ENCODE measurements at regions not wholly inside any gene's neighbourhood (a gene's known extent, or its start where the extent isn't known, plus 50 kb on each side); places are given as distances from the start of the nearest gene placed in this dataset.

- TF ChIP-seq ZNF622 (IDR thresholded peaks at IDR 0.05): no peak
- no peak for TF ChIP-seq HCFC1 (IDR thresholded peaks at IDR 0.05; ENCODE audit: low read length)
- TF ChIP-seq NR2C2 (IDR thresholded peaks at IDR 0.05; ENCODE audit: borderline replicate concordance, control insufficient read depth, insufficient read length, low read depth): no peak
- no peak for TF ChIP-seq PML (IDR thresholded peaks at IDR 0.05; ENCODE audit: low read length)
- TF ChIP-seq CHD2 (IDR thresholded peaks at IDR 0.05; ENCODE audit: borderline replicate concordance, low read depth, low read length): no peak
- no peak for TF ChIP-seq SRF (IDR thresholded peaks at IDR 0.05; ENCODE audit: low read depth in 2 of 2, low read length in 2 of 2)
- TF ChIP-seq EED (IDR thresholded peaks at IDR 0.05; ENCODE audit: low read depth): no peak
- no peak for TF ChIP-seq ZBTB11 (CRISPR knock-in tag; IDR thresholded peaks at IDR 0.05)
- TF ChIP-seq HDGF (IDR thresholded peaks at IDR 0.05): no peak
These were observed 102.3 kb upstream of the NEUROD1 start (continued) for GRCh38 chr2:181782660-181783059.

DNA sequence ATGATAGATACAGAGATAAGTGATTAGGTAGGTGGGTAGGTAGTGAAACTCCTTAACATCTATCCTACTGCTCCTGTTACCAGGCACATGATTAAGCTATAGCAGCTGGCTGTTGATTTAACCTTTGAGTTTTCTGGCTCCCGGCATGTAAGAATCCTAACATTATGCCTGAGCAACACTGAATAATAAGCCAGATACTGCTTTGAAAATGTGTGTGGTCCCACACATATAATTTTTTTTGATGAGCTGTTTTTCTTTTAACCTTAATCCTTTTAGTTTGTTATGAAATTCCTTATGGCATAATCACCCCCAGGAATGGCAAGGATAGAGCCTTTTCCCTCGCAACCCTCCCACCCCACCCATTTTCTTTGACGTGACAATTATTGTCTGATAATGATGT is 104.2 kb upstream of the NEUROD1 start:
- no TSS peak for BruUV-seq (replicated peaks)
- RAD21 ChIA-PET (ENCODE audit: unreplicated experiment): no interaction called here
- no peak for DNase-seq (ENCODE audit: low read depth, low spot score)
- TF ChIP-seq, protein P1, sequence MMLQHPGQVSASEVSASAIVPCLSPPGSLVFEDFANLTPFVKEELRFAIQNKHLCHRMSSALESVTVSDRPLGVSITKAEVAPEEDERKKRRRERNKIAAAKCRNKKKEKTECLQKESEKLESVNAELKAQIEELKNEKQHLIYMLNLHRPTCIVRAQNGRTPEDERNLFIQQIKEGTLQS (IDR thresholded peaks at IDR 0.05; ENCODE audit: borderline replicate concordance, extremely low read depth, low read depth, low read length): no peak
- TF ChIP-seq ZNF384 (IDR thresholded peaks at IDR 0.05; ENCODE audit: borderline replicate concordance, low read depth, low read length) (no peak), ELK1 (IDR thresholded peaks at IDR 0.05; ENCODE audit: low read depth, low read length) (no peak), HDGF (IDR thresholded peaks at IDR 0.05) (no peak), PAX5 (IDR thresholded peaks at IDR 0.05; ENCODE audit: borderline replicate concordance, low read depth, low read length) (no peak), ZSCAN29 (IDR thresholded peaks at IDR 0.05) (no peak)
- TF ChIP-seq, protein P2, sequence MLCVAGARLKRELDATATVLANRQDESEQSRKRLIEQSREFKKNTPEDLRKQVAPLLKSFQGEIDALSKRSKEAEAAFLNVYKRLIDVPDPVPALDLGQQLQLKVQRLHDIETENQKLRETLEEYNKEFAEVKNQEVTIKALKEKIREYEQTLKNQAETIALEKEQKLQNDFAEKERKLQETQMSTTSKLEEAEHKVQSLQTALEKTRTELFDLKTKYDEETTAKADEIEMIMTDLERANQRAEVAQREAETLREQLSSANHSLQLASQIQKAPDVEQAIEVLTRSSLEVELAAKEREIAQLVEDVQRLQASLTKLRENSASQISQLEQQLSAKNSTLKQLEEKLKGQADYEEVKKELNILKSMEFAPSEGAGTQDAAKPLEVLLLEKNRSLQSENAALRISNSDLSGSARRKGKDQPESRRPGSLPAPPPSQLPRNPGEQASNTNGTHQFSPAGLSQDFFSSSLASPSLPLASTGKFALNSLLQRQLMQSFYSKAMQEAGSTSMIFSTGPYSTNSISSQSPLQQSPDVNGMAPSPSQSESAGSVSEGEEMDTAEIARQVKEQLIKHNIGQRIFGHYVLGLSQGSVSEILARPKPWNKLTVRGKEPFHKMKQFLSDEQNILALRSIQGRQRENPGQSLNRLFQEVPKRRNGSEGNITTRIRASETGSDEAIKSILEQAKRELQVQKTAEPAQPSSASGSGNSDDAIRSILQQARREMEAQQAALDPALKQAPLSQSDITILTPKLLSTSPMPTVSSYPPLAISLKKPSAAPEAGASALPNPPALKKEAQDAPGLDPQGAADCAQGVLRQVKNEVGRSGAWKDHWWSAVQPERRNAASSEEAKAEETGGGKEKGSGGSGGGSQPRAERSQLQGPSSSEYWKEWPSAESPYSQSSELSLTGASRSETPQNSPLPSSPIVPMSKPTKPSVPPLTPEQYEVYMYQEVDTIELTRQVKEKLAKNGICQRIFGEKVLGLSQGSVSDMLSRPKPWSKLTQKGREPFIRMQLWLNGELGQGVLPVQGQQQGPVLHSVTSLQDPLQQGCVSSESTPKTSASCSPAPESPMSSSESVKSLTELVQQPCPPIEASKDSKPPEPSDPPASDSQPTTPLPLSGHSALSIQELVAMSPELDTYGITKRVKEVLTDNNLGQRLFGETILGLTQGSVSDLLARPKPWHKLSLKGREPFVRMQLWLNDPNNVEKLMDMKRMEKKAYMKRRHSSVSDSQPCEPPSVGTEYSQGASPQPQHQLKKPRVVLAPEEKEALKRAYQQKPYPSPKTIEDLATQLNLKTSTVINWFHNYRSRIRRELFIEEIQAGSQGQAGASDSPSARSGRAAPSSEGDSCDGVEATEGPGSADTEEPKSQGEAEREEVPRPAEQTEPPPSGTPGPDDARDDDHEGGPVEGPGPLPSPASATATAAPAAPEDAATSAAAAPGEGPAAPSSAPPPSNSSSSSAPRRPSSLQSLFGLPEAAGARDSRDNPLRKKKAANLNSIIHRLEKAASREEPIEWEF (IDR thresholded peaks at IDR 0.05; ENCODE audit: insufficient replicate concordance, low read depth, low read length): no peak

More for the DNA sequence above, 104.2 kb upstream of the NEUROD1 start:
- H3K27ac ChIP-seq (ENCODE audit: control insufficient read depth, insufficient read depth): no peak overlapping the region
- H3K27me3 ChIP-seq (replicated peaks in 1 of 2; ENCODE audit: control insufficient read depth in 2 of 2, insufficient read depth in 2 of 2, low read length in 1 of 2): no peaks in the 10 kb centered on the region; a peak in 1 of 4 replicates
- ATAC-seq: no peak
- no peaks in the 10 kb centered on the region for H3K9me3 ChIP-seq (replicated peaks; ENCODE audit: control insufficient read depth, insufficient read depth, low read length)
- no peak overlapping the region for H3K4me2 ChIP-seq (ENCODE audit: control insufficient read depth, insufficient read depth)
- no peak overlapping the region for H3K4me3 ChIP-seq
- no peak for FAIRE-seq
- ChIA-PET POLR2A (no interaction called here), SMC1A (ENCODE audit: uncharacterized antibody, unreplicated experiment) (no interaction called here), CTCF (no interaction called here)
- H4K20me1 ChIP-seq (ENCODE audit: control insufficient read depth, insufficient read depth): no peaks in the 10 kb centered on the region
- H3K9ac ChIP-seq (ENCODE audit: control insufficient read depth, insufficient read depth, low read length): no peak overlapping the region
- no peaks in the 10 kb centered on the region for H3K4me1 ChIP-seq (ENCODE audit: control insufficient read depth, insufficient read depth, low read length)
- in situ Hi-C loops (cut with MboI): no loop called here
- intact Hi-C loops (cut with micrococcal nuclease; ENCODE audit: unreplicated experiment): no loop called here
- H3K79me2 ChIP-seq (ENCODE audit: control insufficient read depth, insufficient read depth, low read length): no peaks in the 10 kb centered on the region
- no peaks in the 10 kb centered on the region for H3K36me3 ChIP-seq (ENCODE audit: control insufficient read depth in 2 of 2, insufficient read depth in 2 of 2, low read length in 1 of 2)
- no peak overlapping the region for H2AFZ ChIP-seq (ENCODE audit: control insufficient read depth, low read depth, low read length)
- 65% methylated on average over 3 of the region's 3 CpGs for WGBS (ENCODE audit: insufficient coverage, insufficient replicate concordance, low lambda C conversion rate, missing lambda C conversion rate)

Measured in GM12878 (cell line).